Tibial nerve (tissue), 4 donors: ENCODE measurements at regions not wholly inside any gene's neighbourhood (a gene's known extent, or its start where the extent isn't known, plus 50 kb on each side); places are given as distances from the start of the nearest gene placed in this dataset.

Source experiments
- EP300 ChIP-seq, 2 donors: sonication (generic); formaldehyde crosslinking; IDR thresholded peaks; one replicate each; pipeline ENCODE4 v1.6.1; 2017; ENCODE audit warnings: antibody characterized with exemption in 2 of 2, mild to moderate bottlenecking in 1 of 2
- POLR2A ChIP-seq, 2 donors: fragments of 450-650 bp; IDR thresholded peaks; one replicate each; pipeline ENCODE4 v1.6.1; 2017; ENCODE audit warnings: antibody characterized with exemption in 2 of 2, mild to moderate bottlenecking in 2 of 2, moderate library complexity in 2 of 2
- TF ChIP-seq, protein P1 (sequence below), 5 experiments: fragments of 200-600 bp in 3 of 5; fragments of 450-650 bp in 2 of 5; sonication (generic) in 3 of 5; IDR thresholded peaks; one replicate each; pipeline ENCODE4 v1.5.1; 2016 to 2019; ENCODE audit warnings: antibody characterized with exemption in 5 of 5, mild to moderate bottlenecking in 3 of 5, moderate library complexity in 2 of 5

DNA sequence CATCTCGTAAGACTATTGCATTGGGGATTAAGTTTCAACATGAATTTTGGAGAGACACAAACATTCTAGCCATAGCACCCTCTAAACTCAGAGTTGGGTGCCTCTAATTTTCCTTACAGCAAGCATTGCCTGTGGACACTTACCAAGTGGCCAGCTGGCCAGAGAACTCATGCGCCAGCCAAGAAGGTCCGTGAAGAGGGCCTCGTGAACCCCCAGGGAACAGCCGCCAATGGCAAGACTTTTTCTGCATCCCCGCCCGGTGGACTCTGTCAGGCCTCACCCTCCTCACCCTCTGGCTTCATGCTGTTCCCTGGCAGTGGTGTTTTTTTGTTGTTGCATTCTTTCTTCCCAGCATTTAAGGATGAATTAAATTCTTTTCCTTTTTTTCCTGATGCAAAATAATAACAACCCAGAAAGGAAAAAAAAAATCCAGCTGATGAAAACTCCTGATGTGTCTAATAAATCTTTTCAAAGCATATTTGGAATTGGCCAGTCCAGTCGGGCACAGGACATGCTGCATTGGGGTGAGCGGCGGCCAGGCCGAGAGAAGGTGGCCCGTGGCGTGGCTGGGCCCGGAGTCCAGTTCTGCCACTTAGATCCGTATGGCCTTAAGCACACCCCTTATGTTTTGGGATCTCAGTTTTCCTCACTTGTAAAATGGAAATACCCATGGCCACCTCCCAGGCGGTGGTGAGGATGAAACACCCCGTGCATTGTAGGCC lies 191.9 kb upstream of the DIO3 start:
- TF ChIP-seq, protein P1, sequence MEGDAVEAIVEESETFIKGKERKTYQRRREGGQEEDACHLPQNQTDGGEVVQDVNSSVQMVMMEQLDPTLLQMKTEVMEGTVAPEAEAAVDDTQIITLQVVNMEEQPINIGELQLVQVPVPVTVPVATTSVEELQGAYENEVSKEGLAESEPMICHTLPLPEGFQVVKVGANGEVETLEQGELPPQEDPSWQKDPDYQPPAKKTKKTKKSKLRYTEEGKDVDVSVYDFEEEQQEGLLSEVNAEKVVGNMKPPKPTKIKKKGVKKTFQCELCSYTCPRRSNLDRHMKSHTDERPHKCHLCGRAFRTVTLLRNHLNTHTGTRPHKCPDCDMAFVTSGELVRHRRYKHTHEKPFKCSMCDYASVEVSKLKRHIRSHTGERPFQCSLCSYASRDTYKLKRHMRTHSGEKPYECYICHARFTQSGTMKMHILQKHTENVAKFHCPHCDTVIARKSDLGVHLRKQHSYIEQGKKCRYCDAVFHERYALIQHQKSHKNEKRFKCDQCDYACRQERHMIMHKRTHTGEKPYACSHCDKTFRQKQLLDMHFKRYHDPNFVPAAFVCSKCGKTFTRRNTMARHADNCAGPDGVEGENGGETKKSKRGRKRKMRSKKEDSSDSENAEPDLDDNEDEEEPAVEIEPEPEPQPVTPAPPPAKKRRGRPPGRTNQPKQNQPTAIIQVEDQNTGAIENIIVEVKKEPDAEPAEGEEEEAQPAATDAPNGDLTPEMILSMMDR (IDR thresholded peaks at IDR 0.05) = no peak
- TF ChIP-seq POLR2A (IDR thresholded peaks at IDR 0.05) (no peak), EP300 (IDR thresholded peaks at IDR 0.05) (no peak)
